GM23338 (cell line): ENCODE measurements at regions not wholly inside any gene's neighbourhood (a gene's known extent, or its start where the extent isn't known, plus 50 kb on each side); places are given as distances from the start of the nearest gene placed in this dataset.

Experiments
- ATAC-seq: fragments of 200-7000 bp; cut with Tn5 transposase; 3 replicates; pipeline ENCODE4 v1.9.1; 2020
- DNase-seq: peaks from one replicate; pipeline ENCODE4 v3.0.0-alpha.2; 2015; ENCODE audit warnings: low spot score
- H2AFZ ChIP-seq: fragments of 200-600 bp; sonication (generic); 2 replicates; pipeline ENCODE4 v1.8.0; 2016; ENCODE audit warnings: antibody characterized with exemption, mild to moderate bottlenecking, moderate library complexity
- H3F3A ChIP-seq: fragments of 200-600 bp; sonication (generic); replicated peaks from 2 replicates; pipeline ENCODE4 v1.8.0; 2017; ENCODE audit warnings: antibody characterized with exemption, mixed run types, low read depth
- H3K27ac ChIP-seq: fragments of 200-600 bp; sonication (generic); 2 replicates; pipeline ENCODE4 v1.6.1; 2016; ENCODE audit warnings: low read depth
- H3K27me3 ChIP-seq: fragments of 200-600 bp; sonication (generic); 2 replicates; pipeline ENCODE4 v1.8.0; 2016; ENCODE audit warnings: mild to moderate bottlenecking, mixed run types, moderate library complexity; ENCODE audit not compliant: insufficient read depth
- H3K36me3 ChIP-seq: fragments of 200-600 bp; sonication (generic); 2 replicates; pipeline ENCODE4 v1.8.0; 2016; ENCODE audit warnings: mild to moderate bottlenecking; ENCODE audit not compliant: insufficient read depth
- H3K4me1 ChIP-seq: fragments of 200-600 bp; sonication (generic); 2 replicates; pipeline ENCODE4 v1.8.0; 2016; ENCODE audit warnings: mild to moderate bottlenecking, moderate library complexity; ENCODE audit not compliant: insufficient read depth
- H3K4me2 ChIP-seq: fragments of 200-600 bp; sonication (generic); 2 replicates; pipeline ENCODE4 v1.7.1; 2017; ENCODE audit warnings: mixed run types
- H3K4me3 ChIP-seq: fragments of 200-600 bp; sonication (generic); 2 replicates; pipeline ENCODE4 v1.6.1; 2016; ENCODE audit warnings: mixed run types
- H3K79me2 ChIP-seq: fragments of 200-600 bp; sonication (generic); replicated peaks from 2 replicates; pipeline ENCODE4 v1.8.0; 2017; ENCODE audit warnings: mild to moderate bottlenecking; ENCODE audit not compliant: insufficient read depth
- H3K9me2 ChIP-seq: fragments of 200-600 bp; sonication (generic); 2 replicates; pipeline ENCODE4 v1.8.0; 2017; ENCODE audit not compliant: insufficient read depth
- H4K20me1 ChIP-seq: fragments of 200-600 bp; sonication (generic); replicated peaks from 2 replicates; pipeline ENCODE4 v1.8.0; 2017; ENCODE audit warnings: mild to moderate bottlenecking; ENCODE audit not compliant: insufficient read depth
- H3K27ac Mint-ChIP-seq: 2 replicates; pipeline ENCODE4 v1.8.0; 2020; ENCODE audit warnings: inconsistent platforms, mild to moderate bottlenecking, moderate library complexity, mixed read lengths
- H3K27me3 Mint-ChIP-seq: 3 replicates; pipeline ENCODE4 v1.8.0; 2022; ENCODE audit warnings: low read depth, mild to moderate bottlenecking, moderate library complexity, mixed read lengths, inconsistent platforms; ENCODE audit not compliant: insufficient read depth, poor library complexity
- H3K36me3 Mint-ChIP-seq: 3 replicates; pipeline ENCODE4 v1.8.0; 2021; ENCODE audit warnings: low read depth, mild to moderate bottlenecking, inconsistent platforms, moderate library complexity, mixed read lengths
- H3K4me1 Mint-ChIP-seq: 3 replicates; pipeline ENCODE4 v1.8.0; 2020; ENCODE audit warnings: mild to moderate bottlenecking, inconsistent platforms, mixed read lengths
- H3K4me3 Mint-ChIP-seq: 3 replicates; pipeline ENCODE4 v1.8.0; 2021; ENCODE audit warnings: moderate library complexity, mild to moderate bottlenecking, inconsistent platforms, mixed read lengths
- H3K9me3 Mint-ChIP-seq: 3 replicates; pipeline ENCODE4 v1.8.0; 2020; ENCODE audit warnings: moderate library complexity, mild to moderate bottlenecking, inconsistent platforms, mixed read lengths
- CREB1 ChIP-seq: fragments of 250-450 bp; sonication (Bioruptor Pico); IDR thresholded peaks from 2 replicates; pipeline ENCODE4 v1.5.0; 2020; ENCODE audit warnings: low read depth, mild to moderate bottlenecking, moderate library complexity
- ETS1 ChIP-seq: IDR thresholded peaks from 2 replicates; pipeline ENCODE4 v1.6.1; 2016; ENCODE audit warnings: antibody characterized with exemption
- EZH2 ChIP-seq: fragments of 200-600 bp; sonication (generic); IDR thresholded peaks from one replicate; pipeline ENCODE4 v1.8.0; 2017; ENCODE audit warnings: antibody characterized with exemption, mild to moderate bottlenecking, low read depth; ENCODE audit not compliant: unreplicated experiment
- EZH2phosphoT487 ChIP-seq: fragments of 200-600 bp; sonication (generic); IDR thresholded peaks from one replicate; pipeline ENCODE4 v1.8.1; 2018; ENCODE audit warnings: antibody characterized with exemption; ENCODE audit not compliant: unreplicated experiment
- JUNB ChIP-seq: IDR thresholded peaks from one replicate; pipeline ENCODE4 v1.6.1; 2016; ENCODE audit warnings: antibody characterized with exemption; ENCODE audit not compliant: unreplicated experiment
- NANOG ChIP-seq: IDR thresholded peaks from 2 replicates; pipeline ENCODE4 v1.6.1; 2016; ENCODE audit warnings: antibody characterized with exemption, borderline replicate concordance
- POLR2AphosphoS5 ChIP-seq: IDR thresholded peaks from 2 replicates; pipeline ENCODE4 v1.6.1; 2016; ENCODE audit warnings: antibody characterized with exemption, low read depth
- REST ChIP-seq: IDR thresholded peaks from one replicate; pipeline ENCODE4 v1.6.1; 2018; ENCODE audit warnings: antibody characterized with exemption; ENCODE audit not compliant: unreplicated experiment
- STAT1 ChIP-seq: IDR thresholded peaks from one replicate; pipeline ENCODE4 v1.6.1; 2016; ENCODE audit warnings: antibody characterized with exemption; ENCODE audit not compliant: unreplicated experiment
- ZNF331 ChIP-seq: fragments of 250-450 bp; sonication (Bioruptor Pico); IDR thresholded peaks from 2 replicates; pipeline ENCODE4 v1.5.0; 2020; ENCODE audit warnings: low read depth, mild to moderate bottlenecking, moderate library complexity
- ZNF462 ChIP-seq: fragments of 250-450 bp; sonication (Bioruptor Pico); IDR thresholded peaks from 2 replicates; pipeline ENCODE4 v1.5.0; 2020; ENCODE audit warnings: mild to moderate bottlenecking, moderate library complexity

GRCh38 chr6:130624046-130624445, 203.2 kb upstream of the SMLR1 start:
- H3K9me2 ChIP-seq = no peaks in the 10 kb centered on the region
- no peaks in the 10 kb centered on the region for H3K27me3 ChIP-seq
- no peaks in the 10 kb centered on the region for H3K79me2 ChIP-seq
- H3K36me3 ChIP-seq = no peaks in the 10 kb centered on the region
- H3K27me3 Mint-ChIP-seq = no peaks in the 10 kb centered on the region
- ATAC-seq (no peak), DNase-seq (no peak)
- H3K4me3 Mint-ChIP-seq = no peak overlapping the region
- TF ChIP-seq STAT1 = no peak
- TF ChIP-seq EZH2phosphoT487 = no peak
- TF ChIP-seq EZH2 = no peak
- no peak for TF ChIP-seq CREB1 (CRISPR knock-in tag)
- no peak for TF ChIP-seq ZNF331 (CRISPR knock-in tag)
- no peak for TF ChIP-seq JUNB
- no peak for TF ChIP-seq POLR2AphosphoS5
- no peak for TF ChIP-seq NANOG
- TF ChIP-seq ETS1 = no peak
- TF ChIP-seq REST = no peak
- TF ChIP-seq ZNF462 (CRISPR knock-in tag) = no peak
- H3K36me3 Mint-ChIP-seq = no peaks in the 10 kb centered on the region; the same call in 2 of the 3 replicates
- H3K4me2 ChIP-seq = no peak overlapping the region
- no peak overlapping the region for H2AFZ ChIP-seq
- no peak overlapping the region for H3K4me3 ChIP-seq
- H3K27ac Mint-ChIP-seq = no peak overlapping the region
- no peaks in the 10 kb centered on the region for H3F3A ChIP-seq
- H4K20me1 ChIP-seq = no peaks in the 10 kb centered on the region
- peaks cover 4% of the 10 kb centered on the region; the same call in 1 of the 2 replicates for H3K4me1 ChIP-seq
- H3K4me1 Mint-ChIP-seq = peaks cover 8% of the 10 kb centered on the region; the same call in 2 of the 3 replicates
- H3K9me3 Mint-ChIP-seq = no peaks in the 10 kb centered on the region; the same call in 2 of the 3 replicates
- no peak overlapping the region for H3K27ac ChIP-seq
